HCT116 (cell line): ENCODE measurements at regions not wholly inside any gene's neighbourhood (a gene's known extent, or its start where the extent isn't known, plus 50 kb on each side); places are given as distances from the start of the nearest gene placed in this dataset.

Source experiments
- ATAC-seq: fragments of 200-7000 bp; cut with Tn5 transposase; 2 replicates; pipeline ENCODE4 v1.9.1; 2020; ENCODE audit warnings: mild to moderate bottlenecking, moderate library complexity
- BruUV-seq: library from RNA; stranded (reverse); fragments of 400-500 nt; replicated peaks from 2 replicates; lab custom pipeline; 2021; lab: Mats Ljungman, UMichigan
- CTCF ChIA-PET: fragments of 300-600 bp; sonication (Branson Sonifier 250); formaldehyde crosslinking; loops from one replicate; lab custom pipeline; 2021; ENCODE audit warnings: antibody characterized with exemption; lab: Charles Lee
- POLR2A ChIA-PET: fragments of 300-600, 350-600 bp; sonication (Branson Sonifier 250); formaldehyde crosslinking; loops from one replicate; lab custom pipeline; 2021; ENCODE audit warnings: antibody characterized with exemption; lab: Charles Lee
- RAD21 ChIA-PET, 2 experiments: fragments of 300-600 bp; sonication (Branson Sonifier 250); formaldehyde crosslinking; loops; one replicate each; lab custom pipeline; 2023; ENCODE audit warnings: low total read pairs in 2 of 2; ENCODE audit not compliant: uncharacterized antibody in 2 of 2, unreplicated experiment in 2 of 2, low non-redundant PET in 1 of 2; lab: Charles Lee
- DNase-seq: peaks from one replicate; pipeline ENCODE4 v3.0.0-alpha.2; 2010; ENCODE audit warnings: low read depth, low spot score
- H2AFZ ChIP-seq: fragments of 200-600 bp; shearing (Covaris generic), sonication (generic); 2 replicates; pipeline ENCODE4 v1.6.1; 2017; ENCODE audit warnings: low read depth, mixed run types, mixed read lengths, antibody characterized with exemption, low read length; ENCODE audit not compliant: poor library complexity, severe bottlenecking
- H3K27ac ChIP-seq: 2 replicates; pipeline ENCODE4 v1.5.1; 2012; ENCODE audit warnings: low read depth, low read length
- H3K27me3 ChIP-seq: fragments of 200-600 bp; sonication (generic); 2 replicates; pipeline ENCODE4 v1.6.1; 2016; ENCODE audit warnings: mixed run types, low read length, mixed read lengths; ENCODE audit not compliant: insufficient read depth
- H3K36me3 ChIP-seq, 2 experiments: fragments of 200-500 bp in 1 of 2; fragments of 200-600 bp in 1 of 2; sonication (Bioruptor generic) in 1 of 2; sonication (generic) in 1 of 2; 2 replicates each; pipeline versions ENCODE4 v1.5.1 to v1.6.1; 2014 to 2016; ENCODE audit warnings: low read length in 2 of 2, inconsistent platforms in 1 of 2, mixed read lengths in 1 of 2, mixed run types in 1 of 2; ENCODE audit not compliant: insufficient read depth in 2 of 2, control insufficient read depth in 1 of 2
- H3K4me1 ChIP-seq, 2 experiments: fragments of 200-600 bp in 1 of 2; sonication (generic) in 1 of 2; 2 replicates each; pipeline versions ENCODE4 v1.5.1 to v1.6.1; 2012 to 2017; ENCODE audit warnings: low read length in 2 of 2, inconsistent platforms in 1 of 2, mild to moderate bottlenecking in 1 of 2, mixed read lengths in 1 of 2, mixed run types in 1 of 2, moderate library complexity in 1 of 2; ENCODE audit not compliant: insufficient read depth in 2 of 2, control insufficient read depth in 1 of 2
- H3K4me2 ChIP-seq: fragments of 200-600 bp; sonication (generic); 2 replicates; pipeline ENCODE4 v1.6.1; 2017; ENCODE audit warnings: mixed run types, low read length, mixed read lengths
- H3K4me3 ChIP-seq, 2 experiments: fragments of 200-600 bp in 1 of 2; sonication (generic) in 1 of 2; replicated peaks in 1 of 2; 2 replicates each; pipeline ENCODE4 v1.5.1; 2011 to 2016; ENCODE audit warnings: low read length in 2 of 2, control low read depth in 1 of 2, low read depth in 1 of 2, mild to moderate bottlenecking in 1 of 2, mixed read lengths in 1 of 2, mixed run types in 1 of 2
- H3K79me2 ChIP-seq: fragments of 200-600 bp; sonication (generic); 2 replicates; pipeline ENCODE4 v1.6.1; 2017; ENCODE audit warnings: mild to moderate bottlenecking, mixed run types, low read length, moderate library complexity, mixed read lengths; ENCODE audit not compliant: insufficient read depth
- H3K9ac ChIP-seq: fragments of 200-600 bp; sonication (generic); 2 replicates; pipeline ENCODE4 v1.6.1; 2016; ENCODE audit warnings: low read length, mixed read lengths
- H3K9me2 ChIP-seq: fragments of 200-600 bp; sonication (generic), shearing (Covaris generic); 2 replicates; pipeline ENCODE4 v1.6.1; 2017; ENCODE audit warnings: mixed run types, mild to moderate bottlenecking, moderate library complexity; ENCODE audit not compliant: insufficient read depth
- H3K9me3 ChIP-seq, 2 experiments: fragments of 200-500 bp in 1 of 2; fragments of 200-600 bp in 1 of 2; sonication (Bioruptor generic) in 1 of 2; sonication (generic) in 1 of 2; 2 replicates each; pipeline ENCODE4 v1.6.1; 2014 to 2017; ENCODE audit warnings: low read length in 2 of 2, mixed read lengths in 2 of 2, inconsistent platforms in 1 of 2, low read depth in 1 of 2, mild to moderate bottlenecking in 1 of 2, mixed run types in 1 of 2, moderate library complexity in 1 of 2; ENCODE audit not compliant: control insufficient read depth in 1 of 2, insufficient read depth in 1 of 2
- H4K20me1 ChIP-seq: fragments of 200-600 bp; sonication (generic), shearing (Covaris generic); 2 replicates; pipeline ENCODE4 v1.6.1; 2017; ENCODE audit warnings: mixed run types, mild to moderate bottlenecking, moderate library complexity; ENCODE audit not compliant: insufficient read depth
- CBX3 ChIP-seq: IDR thresholded peaks from 2 replicates; pipeline ENCODE4 v1.6.1; 2012; ENCODE audit warnings: low read depth
- CTCF ChIP-seq, 3 experiments: fragments of 200-600 bp in 1 of 3; sonication (generic) in 1 of 3; IDR thresholded peaks in 2 of 3; conservative IDR thresholded peaks in 1 of 3; 2 replicates each; pipeline ENCODE4 v1.5.1; 2012 to 2017; ENCODE audit warnings: low read depth in 2 of 3, low read length in 2 of 3, antibody characterized with exemption in 1 of 3, borderline replicate concordance in 1 of 3, control low read depth in 1 of 3, mild to moderate bottlenecking in 1 of 3, mixed read lengths in 1 of 3, mixed run types in 1 of 3, moderate library complexity in 1 of 3; ENCODE audit not compliant: insufficient read depth in 1 of 3
- EGR1 ChIP-seq: IDR thresholded peaks from 2 replicates; pipeline ENCODE4 v1.6.1; 2012; ENCODE audit warnings: low read depth
- ELF1 ChIP-seq: IDR thresholded peaks from 2 replicates; pipeline ENCODE4 v1.6.1; 2012; ENCODE audit warnings: low read depth, borderline replicate concordance
- EZH2 ChIP-seq: fragments of 200-600 bp; sonication (generic); IDR thresholded peaks from 2 replicates; pipeline ENCODE4 v1.6.1; 2017; ENCODE audit warnings: antibody characterized with exemption, mixed run types
- JUND ChIP-seq: IDR thresholded peaks from 2 replicates; pipeline ENCODE4 v1.6.1; 2012
- MAX ChIP-seq: IDR thresholded peaks from 2 replicates; pipeline ENCODE4 v1.6.1; 2012
- RAD21 ChIP-seq: IDR thresholded peaks from 2 replicates; pipeline ENCODE4 v1.6.1; 2012; ENCODE audit warnings: low read depth, mild to moderate bottlenecking
- REST ChIP-seq: IDR thresholded peaks from 2 replicates; pipeline ENCODE4 v1.6.1; 2012; ENCODE audit warnings: low read depth
- SIN3A ChIP-seq: IDR thresholded peaks from 2 replicates; pipeline ENCODE4 v1.6.1; 2012; ENCODE audit warnings: low read depth
- SP1 ChIP-seq: IDR thresholded peaks from 2 replicates; pipeline ENCODE4 v1.6.1; 2012; ENCODE audit warnings: low read depth
- SRF ChIP-seq: IDR thresholded peaks from 2 replicates; pipeline ENCODE4 v1.6.1; 2012; ENCODE audit warnings: low read depth
- TCF7L2 ChIP-seq: IDR thresholded peaks from 2 replicates; pipeline ENCODE4 v1.7.0; 2011; ENCODE audit warnings: borderline replicate concordance, inconsistent platforms; ENCODE audit not compliant: insufficient read depth, insufficient read length; ENCODE audit errors: extremely low read depth
- YY1 ChIP-seq: IDR thresholded peaks from 2 replicates; pipeline ENCODE4 v1.6.1; 2011; ENCODE audit warnings: low read length, low read depth, moderate library complexity, mild to moderate bottlenecking; ENCODE audit not compliant: insufficient replicate concordance; ENCODE audit errors: extremely low read depth
- ZBTB33 ChIP-seq: IDR thresholded peaks from 2 replicates; pipeline ENCODE4 v1.6.1; 2011; ENCODE audit warnings: mild to moderate bottlenecking, low read length, moderate library complexity; ENCODE audit not compliant: insufficient replicate concordance; ENCODE audit errors: extremely low read depth
- intact Hi-C: fragments of 100-400 bp; cut with micrococcal nuclease; formaldehyde crosslinking; loops from 2 replicates; pipeline ENCODE4 v1.10.0; 2022
- TF ChIP-seq, protein P1 (sequence below): IDR thresholded peaks from 2 replicates; pipeline ENCODE4 v1.6.1; 2012

DNA sequence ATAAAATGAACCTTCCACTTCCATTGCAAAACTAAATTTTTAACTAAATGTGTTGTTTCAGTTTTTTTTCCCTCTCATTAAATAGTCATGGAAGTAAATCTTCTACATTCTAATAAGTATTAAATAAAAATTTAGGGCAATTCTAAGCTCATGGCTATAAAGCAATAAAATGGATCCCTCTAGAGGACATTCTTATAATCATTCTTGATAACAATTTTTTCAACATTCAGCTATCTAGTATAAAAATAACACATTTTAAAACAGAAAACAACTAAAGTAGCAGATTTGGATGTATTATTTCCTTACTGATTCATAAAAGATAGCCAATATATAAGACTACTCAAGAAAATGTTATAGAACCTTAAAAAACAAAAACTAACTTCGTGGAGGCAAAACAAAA, 393.1 kb downstream of the PLOD2 start:
- H3K4me3 ChIP-seq, result no peak overlapping the region
- ChIA-PET CTCF (interaction anchor here (0.7 to 4.0 kb wide), 17 partner anchors 9 to 1883 kb away, joined by 3 to 28 read pairs (median 4); partner anchors contain the start of gene DIPK2A), POLR2A (interaction anchor here (1.1 kb wide), 1 partner anchor 1796 kb away, joined by 6 read pairs; the partner anchor contains the start of gene DIPK2A), RAD21 (interaction anchor here in 1 of 2 experiments (0.8 kb wide), 1 partner anchor 1797 kb away, joined by 3 read pairs; the partner anchor contains the start of gene DIPK2A)
- H4K20me1 ChIP-seq, result no peaks in the 10 kb centered on the region
- no peak for DNase-seq
- H2AFZ ChIP-seq, result no peak overlapping the region
- no peak overlapping the region for H3K27ac ChIP-seq
- H3K79me2 ChIP-seq, result no peaks in the 10 kb centered on the region
- H3K4me2 ChIP-seq, result no peak overlapping the region
- no peaks in the 10 kb centered on the region for H3K4me1 ChIP-seq
- no peak for ATAC-seq
- no peaks in the 10 kb centered on the region for H3K9me2 ChIP-seq
- no peak overlapping the region for H3K9ac ChIP-seq
- H3K27me3 ChIP-seq, result no peaks in the 10 kb centered on the region
- no peaks in the 10 kb centered on the region for H3K36me3 ChIP-seq
- BruUV-seq, result no TSS peak
- TF ChIP-seq ZBTB33 (no peak), REST (no peak), RAD21 (peak; percentile 58), SP1 (no peak), SIN3A (no peak), EZH2 (no peak), ELF1 (no peak), CBX3 (no peak), SRF (no peak), TCF7L2 (no peak), YY1 (no peak), MAX (no peak), JUND (no peak), EGR1 (no peak), CTCF (IDR thresholded peaks at IDR 0.05 in 2 of 3, conservative IDR thresholded peaks at IDR 0.05 in 1 of 3; ENCODE audit: borderline replicate concordance in 1 of 3, insufficient read depth in 1 of 3, low read depth in 2 of 3, low read length in 2 of 3) (peak in 2 of 3 experiments; percentile 24 to 47; a peak in 4 of 6 replicates)
- TF ChIP-seq, protein P1, sequence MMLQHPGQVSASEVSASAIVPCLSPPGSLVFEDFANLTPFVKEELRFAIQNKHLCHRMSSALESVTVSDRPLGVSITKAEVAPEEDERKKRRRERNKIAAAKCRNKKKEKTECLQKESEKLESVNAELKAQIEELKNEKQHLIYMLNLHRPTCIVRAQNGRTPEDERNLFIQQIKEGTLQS, result no peak
- no peaks in the 10 kb centered on the region for H3K9me3 ChIP-seq
- intact Hi-C loops, result loop anchor here (5.0 to 10.0 kb wide), 4 partner anchors 996 to 1991 kb away; partner anchors contain the start of gene DIPK2A
